Testis (tissue), 2 donors: ENCODE measurements at regions not wholly inside any gene's neighbourhood (a gene's known extent, or its start where the extent isn't known, plus 50 kb on each side); places are given as distances from the start of the nearest gene placed in this dataset.

ENCODE experiments used
- POLR2A ChIP-seq: fragments of 450-650 bp; IDR thresholded peaks from one replicate; pipeline ENCODE4 v1.6.1; 2017; ENCODE audit warnings: antibody characterized with exemption, mild to moderate bottlenecking, moderate library complexity
- TF ChIP-seq, protein P1 (sequence below), 3 experiments: fragments of 450-650 bp in 2 of 3; fragments of 200-600 bp in 1 of 3; sonication (generic) in 1 of 3; IDR thresholded peaks; one replicate each; pipeline ENCODE4 v1.5.1; 2016 to 2019; ENCODE audit warnings: antibody characterized with exemption in 3 of 3, mild to moderate bottlenecking in 2 of 3, moderate library complexity in 1 of 3

DNA sequence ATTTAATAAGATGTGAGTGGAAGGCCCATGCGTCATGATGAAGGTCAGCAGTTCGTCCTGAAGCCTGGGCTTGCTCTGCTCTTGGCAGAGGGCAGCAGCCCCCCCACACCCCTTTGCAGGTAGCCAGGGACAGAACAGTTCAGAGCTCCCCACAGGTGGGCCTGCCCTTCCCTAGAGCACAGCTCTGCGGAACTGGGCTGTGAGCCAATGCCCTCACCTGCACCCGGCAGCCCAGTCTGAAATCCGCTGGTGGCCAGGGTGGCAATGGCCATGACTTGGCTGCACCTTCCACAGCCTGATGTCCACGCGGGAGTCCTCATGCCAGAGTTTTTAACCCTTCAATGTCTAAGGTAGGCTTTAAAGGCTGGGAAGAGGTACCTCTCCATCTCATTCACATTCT lies 136.7 kb downstream of the ACKR3 start:
- TF ChIP-seq, protein P1, sequence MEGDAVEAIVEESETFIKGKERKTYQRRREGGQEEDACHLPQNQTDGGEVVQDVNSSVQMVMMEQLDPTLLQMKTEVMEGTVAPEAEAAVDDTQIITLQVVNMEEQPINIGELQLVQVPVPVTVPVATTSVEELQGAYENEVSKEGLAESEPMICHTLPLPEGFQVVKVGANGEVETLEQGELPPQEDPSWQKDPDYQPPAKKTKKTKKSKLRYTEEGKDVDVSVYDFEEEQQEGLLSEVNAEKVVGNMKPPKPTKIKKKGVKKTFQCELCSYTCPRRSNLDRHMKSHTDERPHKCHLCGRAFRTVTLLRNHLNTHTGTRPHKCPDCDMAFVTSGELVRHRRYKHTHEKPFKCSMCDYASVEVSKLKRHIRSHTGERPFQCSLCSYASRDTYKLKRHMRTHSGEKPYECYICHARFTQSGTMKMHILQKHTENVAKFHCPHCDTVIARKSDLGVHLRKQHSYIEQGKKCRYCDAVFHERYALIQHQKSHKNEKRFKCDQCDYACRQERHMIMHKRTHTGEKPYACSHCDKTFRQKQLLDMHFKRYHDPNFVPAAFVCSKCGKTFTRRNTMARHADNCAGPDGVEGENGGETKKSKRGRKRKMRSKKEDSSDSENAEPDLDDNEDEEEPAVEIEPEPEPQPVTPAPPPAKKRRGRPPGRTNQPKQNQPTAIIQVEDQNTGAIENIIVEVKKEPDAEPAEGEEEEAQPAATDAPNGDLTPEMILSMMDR (IDR thresholded peaks at IDR 0.05), result no peak
- TF ChIP-seq POLR2A, result no peak
